ENCODE measurements at regions not wholly inside any gene's neighbourhood (a gene's known extent, or its start where the extent isn't known, plus 50 kb on each side); places are given as distances from the start of the nearest gene placed in this dataset.
"Not testable (repeated sequence)": the region's sequence is repeated elsewhere in the genome, so short reads cannot be mapped to it uniquely, and the experiment has no call there.

GRCh38 chr10:59037018-59037389 lies 139.4 kb upstream of the PHYHIPL start:
- no peak for DNase-seq (ENCODE audit: low spot score)

GRCh38 chr10:59037506-59037905 lies 138.9 kb upstream of the PHYHIPL start:
- no peak for DNase-seq (ENCODE audit: low spot score)

- not testable (repeated sequence) for DNase-seq (ENCODE audit: low spot score)
These were observed 133.1 kb upstream of the PHYHIPL start for GRCh38 chr10:59043358-59043757.

DNA sequence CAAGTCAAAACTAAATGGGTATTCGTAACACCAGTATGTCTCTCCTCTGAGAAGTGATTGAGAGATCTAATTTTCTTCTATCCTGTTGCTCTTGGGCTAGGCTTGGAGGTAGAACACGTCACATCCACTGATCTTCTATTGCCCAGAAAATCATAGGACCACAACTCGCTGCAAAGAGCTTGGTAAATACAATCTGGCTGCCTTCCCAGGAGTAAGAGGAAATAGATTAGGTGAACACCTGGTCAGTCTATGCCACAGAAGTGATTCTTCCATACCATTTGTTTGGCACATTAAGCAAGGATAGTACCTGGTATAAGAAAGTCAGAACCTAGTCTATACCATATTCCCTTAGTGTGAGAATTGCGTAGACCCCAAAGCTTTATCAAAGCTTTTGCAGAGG lies 129.3 kb upstream of the PHYHIPL start:
- peak; percentile 17 for DNase-seq (ENCODE audit: low spot score)

GRCh38 chr10:59047957-59048618 lies 128.4 kb upstream of the PHYHIPL start:
- DNase-seq (ENCODE audit: low spot score) = no peak

GRCh38 chr10:59053502-59053901 lies 122.9 kb upstream of the PHYHIPL start:
- not testable (repeated sequence) for DNase-seq (ENCODE audit: low spot score)

DNA sequence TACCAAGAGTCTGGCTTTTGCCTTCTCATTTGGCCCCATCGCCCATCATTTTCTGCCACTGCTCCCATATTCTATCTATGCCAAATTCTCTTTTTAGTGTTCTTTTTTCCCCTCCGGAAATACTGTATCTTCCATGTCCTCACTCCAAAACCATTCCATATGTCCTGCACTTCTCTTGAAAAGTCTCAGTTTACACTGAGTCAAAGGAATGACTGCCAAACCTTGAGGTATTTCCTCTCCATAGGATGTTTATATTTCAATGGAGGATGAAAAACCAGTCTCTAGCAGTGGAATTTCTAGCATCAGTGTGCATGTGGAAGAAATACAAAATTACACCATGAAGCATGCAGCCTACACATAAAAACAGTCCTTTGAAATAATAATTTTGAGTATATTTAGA lies 121.4 kb upstream of the PHYHIPL start:
- DNase-seq (ENCODE audit: low spot score) = no peak

GRCh38 chr10:59057345-59057744 lies 119.1 kb upstream of the PHYHIPL start:
- DNase-seq (ENCODE audit: low spot score) = no peak

- DNase-seq (ENCODE audit: low spot score) = no peak
These were observed 115.6 kb upstream of the PHYHIPL start for GRCh38 chr10:59060852-59061251.

GRCh38 chr10:59063491-59063890 lies 113.0 kb upstream of the PHYHIPL start:
- no peak for DNase-seq (ENCODE audit: low spot score)

- DNase-seq (ENCODE audit: low spot score) = no peak
These were observed 112.3 kb upstream of the PHYHIPL start for GRCh38 chr10:59064080-59064692.

GRCh38 chr10:59064759-59065539 lies 111.5 kb upstream of the PHYHIPL start:
- no peak for DNase-seq (ENCODE audit: low spot score)

DNA sequence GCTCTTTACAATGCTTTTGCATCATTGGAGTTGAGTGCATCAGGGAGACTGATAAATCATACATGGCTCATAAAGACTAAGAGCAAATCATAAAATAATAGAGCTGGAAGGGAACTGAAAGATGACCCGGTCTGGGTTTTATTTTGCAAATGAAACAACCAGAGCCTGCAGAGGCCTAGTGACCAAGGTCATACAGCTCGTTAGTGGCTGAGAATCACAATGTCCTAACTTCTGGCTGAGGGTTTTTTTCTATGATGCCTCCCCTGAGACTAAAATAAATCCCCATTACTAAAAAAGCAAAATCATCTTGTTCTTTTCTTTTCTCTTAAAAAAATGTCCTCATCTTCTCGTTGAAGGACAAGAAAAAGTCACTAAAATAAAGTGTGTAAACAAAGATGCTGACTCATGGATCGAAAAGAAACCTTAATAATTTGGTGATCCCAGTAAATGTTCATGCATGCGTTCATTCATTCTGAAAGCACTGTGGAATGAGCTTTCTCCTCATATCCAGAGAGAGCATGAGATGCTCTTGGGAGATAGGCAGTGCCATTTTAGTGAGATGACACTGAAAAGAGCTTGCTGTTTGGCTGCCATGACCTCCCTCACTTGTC lies 107.8 kb upstream of the PHYHIPL start:
- DNase-seq (ENCODE audit: low spot score) = no peak

GRCh38 chr10:59072038-59072437 lies 104.4 kb upstream of the PHYHIPL start:
- DNase-seq (ENCODE audit: low spot score) = no peak

DNA sequence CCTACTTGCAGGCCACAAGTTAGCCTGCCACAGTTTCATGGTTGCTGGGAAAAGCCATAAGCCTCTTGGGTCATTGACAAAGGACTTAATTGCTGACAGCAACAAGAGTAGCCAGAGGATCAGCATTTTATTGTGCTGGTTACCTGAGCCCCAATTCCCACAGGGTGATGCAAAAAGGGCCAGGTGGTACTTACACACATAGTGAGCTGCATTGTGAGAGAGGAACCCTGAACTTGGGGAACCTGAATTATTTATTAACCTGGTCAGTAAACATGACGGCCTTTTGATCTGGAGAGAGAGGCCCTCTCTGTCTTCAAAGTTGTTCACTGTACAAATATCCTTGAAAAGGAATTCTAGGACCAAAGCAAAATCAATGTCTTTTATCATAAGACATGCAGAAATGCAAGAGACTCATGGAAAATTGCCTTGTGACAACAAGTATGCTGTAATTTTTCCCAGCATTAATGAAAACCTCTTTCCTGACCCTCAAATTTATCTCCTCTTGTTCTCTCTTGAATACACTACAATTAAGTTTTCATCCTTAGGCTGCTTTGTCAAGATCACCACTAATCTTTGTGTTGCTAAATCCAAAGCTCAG lies 102.9 kb upstream of the PHYHIPL start:
- peak; percentile 67 for DNase-seq (ENCODE audit: low spot score)

DNA sequence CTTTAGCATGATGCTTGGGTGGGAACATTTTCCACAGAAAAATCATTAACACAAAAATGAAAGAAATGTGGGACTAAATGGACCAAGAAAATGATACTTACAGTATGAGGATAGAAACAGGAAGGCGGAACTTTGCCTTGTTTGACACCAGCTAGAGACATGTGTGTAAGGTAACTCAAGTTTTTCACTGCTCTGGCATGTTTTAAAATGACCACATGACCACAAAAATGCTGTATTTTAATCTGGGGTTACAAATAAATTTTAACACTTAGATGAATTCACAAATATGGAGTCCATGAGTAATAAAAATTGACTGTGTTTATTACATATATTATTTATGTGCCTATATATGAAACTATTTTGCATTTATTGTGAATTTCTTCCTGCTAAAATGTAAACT lies 100.9 kb upstream of the PHYHIPL start:
- DNase-seq (ENCODE audit: low spot score) = no peak

- no peak for DNase-seq (ENCODE audit: low spot score)
These were observed 98.6 kb upstream of the PHYHIPL start for GRCh38 chr10:59077855-59078254.

- no peak for DNase-seq (ENCODE audit: low spot score)
These were observed 97.5 kb upstream of the PHYHIPL start for GRCh38 chr10:59078978-59079377.

GRCh38 chr10:59079386-59080226 lies 96.8 kb upstream of the PHYHIPL start:
- no peak for DNase-seq (ENCODE audit: low spot score)

DNA sequence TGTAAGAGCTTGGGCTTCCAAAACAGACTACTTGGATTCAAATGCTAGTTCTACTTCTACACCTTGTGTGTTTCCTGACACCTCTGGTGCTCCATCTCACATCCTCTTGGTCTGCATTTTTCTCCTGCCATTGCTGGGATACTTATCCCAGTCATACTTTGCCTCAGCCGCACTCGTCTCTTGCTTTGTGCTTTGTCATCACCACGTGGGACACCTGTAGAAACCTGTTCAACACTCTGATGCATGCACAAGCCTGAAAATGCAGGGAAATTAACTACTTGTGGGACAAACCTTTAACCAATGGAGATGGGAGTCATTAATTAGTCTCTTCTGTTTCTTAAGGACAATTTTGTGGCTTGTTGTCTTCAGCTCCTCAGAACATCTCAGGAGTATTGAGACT lies 94.2 kb upstream of the PHYHIPL start:
- DNase-seq (ENCODE audit: low spot score) = no peak

- no peak for DNase-seq (ENCODE audit: low spot score)
These were observed 91.4 kb upstream of the PHYHIPL start for GRCh38 chr10:59085054-59085453.
